Stimulated activated CD8-positive, alpha-beta memory T cell treated with anti-CD3 and anti-CD28 coated beads, Interleukin-12 subunit alpha, Interleukin-12 subunit beta, amount 100 ng/mL, for 1 hour (primary cell): ENCODE measurements at regions not wholly inside any gene's neighbourhood (a gene's known extent, or its start where the extent isn't known, plus 50 kb on each side); places are given as distances from the start of the nearest gene placed in this dataset.
"Not testable (repeated sequence)": the region's sequence is repeated elsewhere in the genome, so short reads cannot be mapped to it uniquely, and the experiment has no call there.

Experiments used
- DNase-seq: peaks from one replicate; pipeline ENCODE4 v3.0.0-alpha.2; 2020; ENCODE audit warnings: low read depth

- DNase-seq, result no peak
These were observed 289.6 kb downstream of the SOCS6 start for GRCh38 chr18:70578480-70578879.

DNA sequence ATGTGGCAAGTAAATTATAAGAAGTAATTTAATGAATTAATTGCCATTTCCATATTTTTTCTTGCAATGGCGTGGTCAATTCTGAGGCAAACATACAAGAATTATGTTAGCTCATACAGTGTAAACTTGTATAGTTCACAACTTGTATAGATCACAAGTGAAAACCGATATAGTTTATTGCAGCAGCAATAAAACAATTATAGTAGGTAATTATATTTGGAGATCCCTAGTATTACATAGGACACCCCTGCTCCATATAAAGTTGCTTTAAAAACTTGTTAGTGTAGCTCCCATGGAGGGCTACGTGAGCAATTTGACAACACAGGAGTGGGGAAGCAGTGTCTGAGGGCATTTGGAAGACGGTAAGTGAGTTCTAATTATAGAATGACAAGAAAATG lies 288.2 kb downstream of the SOCS6 start:
- no peak for DNase-seq

DNA sequence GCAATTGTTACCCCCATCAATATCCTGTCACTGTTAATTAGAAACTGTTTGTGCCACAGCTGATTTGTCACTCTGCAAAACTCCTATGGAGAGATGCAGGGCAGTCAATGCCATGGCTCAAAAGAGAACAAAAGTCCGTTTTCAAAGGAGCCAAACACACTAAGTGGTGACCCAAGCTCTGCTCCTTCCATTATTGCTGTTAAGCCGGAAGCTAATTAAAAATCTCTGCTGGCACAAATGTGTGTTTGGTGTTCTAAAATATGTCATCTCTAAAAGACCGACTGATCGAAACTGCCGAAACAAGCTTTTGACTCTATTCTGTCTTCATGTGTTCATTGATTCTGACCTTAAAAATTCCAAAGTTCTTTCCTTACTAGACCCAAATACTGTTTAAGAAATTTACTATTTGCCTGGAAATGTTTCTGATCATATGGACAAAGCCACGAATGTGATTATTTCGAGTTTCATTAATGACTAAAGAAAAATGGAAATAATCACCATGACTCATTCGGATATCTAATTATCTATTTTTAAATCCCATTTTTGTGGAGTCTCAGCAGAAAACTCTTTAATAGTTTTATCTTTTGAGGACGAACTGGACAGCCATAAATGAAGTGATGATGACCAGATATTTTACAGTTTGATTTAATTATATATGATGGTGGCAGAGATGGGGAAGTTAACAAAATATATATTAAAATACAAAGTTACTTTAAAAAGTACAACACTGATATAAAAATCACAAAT lies 287.6 kb downstream of the SOCS6 start:
- DNase-seq, result no peak

DNA sequence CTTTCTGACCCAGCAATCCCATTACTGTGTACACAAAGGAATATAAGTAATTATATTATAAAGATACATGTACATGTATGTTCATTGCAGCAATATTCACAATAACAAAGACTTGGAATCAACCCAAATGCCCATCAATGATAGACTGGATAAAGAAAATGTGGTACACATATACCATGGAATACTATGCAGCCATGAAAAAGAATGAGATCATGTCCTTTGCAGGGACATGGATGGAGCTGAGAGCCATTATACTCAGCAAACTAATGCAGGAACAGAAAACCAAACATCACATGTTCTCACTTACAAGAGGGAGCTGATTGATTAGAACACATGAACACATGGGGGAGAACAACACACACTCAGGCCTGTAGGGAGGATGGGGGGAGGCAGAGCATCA lies 286.1 kb downstream of the SOCS6 start:
- DNase-seq, result not testable (repeated sequence)

- DNase-seq, result not testable (repeated sequence)
These were observed 280.8 kb downstream of the SOCS6 start for GRCh38 chr18:70569647-70570046.

DNA sequence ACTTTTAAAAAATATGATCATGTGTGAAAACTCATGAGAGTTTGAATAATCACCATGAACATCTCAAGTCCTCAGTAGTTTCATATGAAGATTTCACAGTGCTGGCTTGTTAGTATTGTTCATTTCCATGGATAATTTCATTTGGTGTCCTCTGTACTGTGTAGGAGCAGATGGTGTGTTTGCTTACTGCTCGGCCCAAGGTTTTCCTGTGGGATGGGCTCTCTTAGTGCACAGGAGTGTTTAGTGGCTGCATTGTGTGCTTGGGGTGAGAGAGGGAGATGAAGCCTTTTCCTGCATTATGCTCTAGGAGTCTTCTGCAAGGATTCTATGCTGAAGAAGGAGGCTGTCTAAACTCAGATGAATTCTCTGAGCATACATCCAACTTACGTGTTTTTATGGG lies 270.6 kb downstream of the SOCS6 start:
- no peak for DNase-seq

DNA sequence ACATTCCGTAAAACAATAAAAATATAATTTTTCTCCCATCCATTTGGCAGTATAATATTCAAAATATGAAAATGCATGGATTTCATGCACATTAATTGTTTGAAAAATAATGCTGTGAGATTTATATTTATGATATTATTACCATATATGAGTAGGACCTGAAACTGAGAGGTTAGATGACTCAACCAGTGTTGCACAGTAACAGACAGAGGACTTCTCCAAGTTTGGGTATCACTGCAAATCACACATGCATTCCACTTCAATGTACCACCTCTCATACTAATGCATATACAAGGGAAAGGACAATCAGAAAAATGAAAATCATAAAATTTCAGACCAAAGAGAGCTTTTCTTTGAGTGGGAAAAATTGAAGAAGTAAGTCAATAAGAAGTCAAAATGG lies 269.5 kb downstream of the SOCS6 start:
- no peak for DNase-seq

- no peak for DNase-seq
These were observed 266.1 kb downstream of the SOCS6 start for GRCh38 chr18:70554854-70555445.

GRCh38 chr18:70553936-70554260 lies 265.1 kb downstream of the SOCS6 start:
- no peak for DNase-seq

DNA sequence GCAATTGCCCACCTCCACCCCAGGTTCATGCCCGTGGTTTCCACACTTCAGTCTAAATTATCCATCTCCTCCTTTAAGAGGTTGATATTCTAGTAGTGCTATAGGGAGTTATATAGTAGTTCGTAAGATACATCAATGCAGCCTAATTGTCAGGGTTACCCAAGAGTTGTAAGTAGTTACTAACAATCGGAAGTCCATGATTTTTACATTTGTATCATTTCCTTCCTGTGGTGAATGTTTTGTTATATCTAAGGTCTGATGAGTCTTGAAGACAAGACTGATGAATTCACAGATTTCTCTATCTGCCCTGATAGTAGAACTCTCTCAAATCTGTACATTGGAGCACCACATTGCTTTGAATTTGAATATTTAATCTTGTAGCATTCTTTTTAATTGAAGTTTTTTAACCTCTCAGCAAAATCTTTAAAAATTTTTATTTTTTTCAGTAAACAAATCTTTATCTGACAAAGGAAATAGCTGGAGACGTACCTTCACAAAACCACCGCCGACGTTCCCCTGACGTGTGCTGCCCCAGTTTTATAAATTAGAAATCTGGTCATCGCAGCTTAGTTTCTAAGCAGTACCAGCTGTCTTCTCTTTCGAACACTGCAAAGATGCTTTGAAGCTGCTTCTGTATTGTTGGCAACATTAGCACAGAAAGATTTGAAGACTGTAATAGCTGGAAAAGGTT lies 264.5 kb downstream of the SOCS6 start:
- DNase-seq, result no peak

DNA sequence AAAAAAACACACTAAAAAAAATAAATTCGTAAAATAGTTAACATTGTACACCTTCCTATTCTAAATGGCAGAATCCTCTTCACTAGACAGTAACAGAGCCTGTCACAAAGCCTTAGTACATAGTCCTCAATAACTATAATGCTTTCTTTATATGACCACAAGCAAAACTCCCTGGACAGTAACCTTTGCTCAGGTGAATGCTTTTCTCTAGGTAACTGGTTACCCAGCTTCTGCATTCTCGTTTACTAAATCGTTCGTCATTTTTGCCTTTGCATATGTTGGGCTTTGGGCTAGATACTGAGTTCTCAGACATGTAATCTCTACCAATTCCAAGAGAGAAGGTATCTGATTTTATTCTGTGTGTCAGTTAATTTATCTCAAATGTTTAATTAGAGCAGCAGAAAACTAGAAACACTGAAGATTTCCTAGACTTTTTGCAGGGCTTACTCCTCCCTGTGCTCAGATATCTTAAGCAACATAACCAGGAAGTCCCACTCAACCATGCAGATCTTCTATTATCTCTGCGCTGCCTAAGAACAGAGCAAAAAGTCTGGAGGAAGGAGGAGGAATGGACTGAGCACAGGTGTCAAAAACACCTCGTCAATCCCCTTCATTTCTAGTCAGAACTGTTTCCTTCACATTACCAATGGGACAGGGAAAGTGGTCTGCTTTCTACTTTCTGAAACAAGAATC lies 247.7 kb downstream of the SOCS6 start:
- DNase-seq, result no peak

DNA sequence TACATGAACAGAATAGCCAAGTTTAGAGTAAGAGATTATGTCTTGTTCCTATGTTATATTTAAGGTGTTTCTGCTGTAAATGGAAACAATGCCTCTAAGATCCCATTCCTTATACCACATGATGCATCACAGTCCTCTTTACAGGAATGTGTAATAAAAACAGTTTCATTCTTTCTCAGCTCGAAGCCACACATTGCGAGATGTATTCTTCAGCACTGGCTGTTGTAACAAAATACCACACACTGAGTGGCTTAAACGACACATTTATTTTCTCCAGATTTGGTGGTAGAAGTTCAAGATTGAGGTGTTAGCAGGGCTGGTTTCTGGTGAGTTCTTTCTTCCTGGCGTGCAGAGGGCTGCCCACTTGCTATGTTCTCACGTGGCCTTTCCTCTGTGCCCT lies 246.2 kb downstream of the SOCS6 start:
- DNase-seq, result no peak

- DNase-seq, result not testable (repeated sequence)
These were observed 236.5 kb downstream of the SOCS6 start for GRCh38 chr18:70525322-70525721.

GRCh38 chr18:70523792-70524182 lies 234.9 kb downstream of the SOCS6 start:
- no peak for DNase-seq

DNA sequence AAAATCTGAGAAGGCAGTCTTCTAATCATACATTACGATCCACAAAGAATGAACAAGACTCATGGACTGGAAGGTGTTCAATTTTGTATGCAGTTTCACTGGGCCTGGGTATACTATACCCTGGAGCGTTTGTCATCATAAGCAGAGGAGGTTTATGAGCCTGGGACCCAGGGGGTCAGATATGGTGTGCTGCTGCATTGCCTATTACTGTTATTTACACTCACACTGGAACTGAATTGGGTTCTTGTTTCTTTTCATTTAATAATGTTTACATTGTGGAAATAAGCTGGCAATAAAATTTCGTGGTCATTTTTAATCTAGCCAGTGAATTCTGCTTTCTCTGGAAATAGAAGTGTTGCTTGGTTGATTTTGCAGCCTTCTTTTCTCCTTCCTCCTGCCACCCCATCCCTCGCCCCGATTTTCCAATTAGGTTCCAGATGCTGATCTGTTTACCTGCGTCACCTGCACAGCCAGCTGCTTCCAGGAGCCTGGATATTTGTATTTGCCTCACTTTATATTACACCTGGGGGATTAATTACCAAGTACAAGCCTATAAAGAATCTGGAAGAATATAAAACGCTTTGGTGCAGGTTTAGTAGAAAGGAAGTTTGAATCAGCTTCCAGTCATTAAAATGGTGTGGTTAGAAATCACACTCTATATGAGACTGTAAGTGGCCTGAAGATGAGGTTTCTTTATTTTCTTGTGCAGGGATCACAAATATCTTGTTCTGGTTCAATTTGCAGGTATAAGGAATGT lies 234.4 kb downstream of the SOCS6 start:
- DNase-seq, result no peak

- DNase-seq, result no peak
These were observed 233.4 kb downstream of the SOCS6 start for GRCh38 chr18:70522183-70522680.

DNA sequence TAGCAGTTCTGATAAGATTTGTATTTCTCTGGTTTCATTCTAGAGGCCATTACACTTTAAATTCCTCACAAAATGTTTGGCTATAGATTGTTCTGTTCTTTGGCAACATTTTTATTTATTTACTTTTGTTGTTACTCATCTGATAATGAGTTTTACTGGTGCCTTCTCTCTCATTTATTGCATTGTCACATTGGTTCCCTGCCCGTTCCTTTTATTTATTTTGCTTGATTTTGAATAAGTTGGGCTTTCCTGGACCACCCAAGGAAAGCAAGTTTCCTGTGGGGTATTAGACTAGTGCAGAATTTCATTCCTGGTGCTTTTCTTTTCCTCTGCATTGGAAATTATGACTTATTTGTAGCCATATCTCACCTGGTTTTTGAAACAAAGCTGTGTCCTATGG lies 232.0 kb downstream of the SOCS6 start:
- no peak for DNase-seq

DNA sequence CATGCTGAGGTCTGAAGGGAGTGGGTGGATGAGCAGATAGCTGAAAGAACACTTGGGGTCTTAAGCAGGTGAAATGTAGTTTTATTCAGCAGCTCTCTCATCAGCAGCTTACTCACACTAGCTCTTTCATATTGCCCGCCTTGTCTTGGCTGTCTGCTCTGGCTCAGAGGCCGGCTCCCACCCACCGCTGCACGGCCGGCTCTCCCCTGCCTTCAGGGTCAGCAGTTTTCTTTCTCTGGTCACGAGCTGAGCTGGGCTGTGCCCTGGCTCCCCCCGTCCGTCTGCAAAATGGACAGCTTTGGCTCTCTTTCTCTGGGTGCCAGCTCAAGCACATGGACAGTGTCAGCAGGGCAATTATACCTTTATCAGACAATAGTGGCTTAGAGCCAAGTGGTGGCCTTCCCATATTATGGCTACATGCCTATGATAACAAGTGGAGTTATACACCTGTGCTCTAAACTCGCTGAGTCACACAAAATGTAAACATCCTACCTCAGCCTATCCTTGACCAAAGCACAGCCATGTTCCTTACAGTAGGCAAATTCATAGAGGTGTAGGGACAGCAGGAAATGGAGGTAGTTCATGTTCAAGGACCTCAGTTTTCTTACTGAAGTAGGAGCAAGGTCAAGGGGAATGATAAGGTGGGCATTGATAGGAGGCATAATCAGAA lies 224.8 kb downstream of the SOCS6 start:
- no peak for DNase-seq

DNA sequence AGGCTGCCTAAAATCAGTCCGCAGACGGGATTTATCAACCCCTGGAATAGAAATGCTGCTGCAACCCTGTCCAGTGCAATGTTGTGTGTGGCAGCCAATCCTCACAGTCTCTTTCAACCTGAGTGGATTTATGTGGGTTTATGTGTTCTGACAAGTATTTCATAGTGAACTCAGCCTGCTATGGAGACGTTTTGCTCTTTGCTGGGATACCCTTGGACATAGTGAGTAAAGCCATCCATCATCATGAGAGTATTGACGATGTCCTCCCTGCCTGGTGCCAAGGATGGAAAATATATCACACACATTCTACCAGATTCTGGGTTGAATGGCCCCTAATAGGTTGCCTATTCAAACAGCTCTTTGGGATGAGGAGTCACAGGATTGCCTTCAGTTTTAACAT lies 219.1 kb downstream of the SOCS6 start:
- no peak for DNase-seq

DNA sequence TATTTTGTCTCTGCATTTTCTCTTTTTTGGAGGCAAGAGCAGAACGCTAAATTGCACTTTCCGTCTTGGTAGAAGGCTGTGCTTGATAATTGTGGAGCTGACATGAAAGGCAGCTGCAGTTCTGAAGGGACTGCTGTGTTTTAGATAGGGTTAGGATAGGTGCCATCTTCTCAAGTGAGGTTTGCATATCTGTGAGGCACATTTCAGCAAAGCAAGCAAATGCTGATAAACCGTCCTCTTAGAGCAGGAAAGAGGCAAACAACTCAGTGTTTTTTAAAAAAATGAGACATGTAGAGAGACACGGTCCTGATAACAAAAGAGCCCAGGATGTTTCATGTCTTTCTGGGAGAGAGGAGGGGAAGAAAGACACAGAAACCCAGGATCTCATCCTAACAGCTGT lies 217.7 kb downstream of the SOCS6 start:
- no peak for DNase-seq

DNA sequence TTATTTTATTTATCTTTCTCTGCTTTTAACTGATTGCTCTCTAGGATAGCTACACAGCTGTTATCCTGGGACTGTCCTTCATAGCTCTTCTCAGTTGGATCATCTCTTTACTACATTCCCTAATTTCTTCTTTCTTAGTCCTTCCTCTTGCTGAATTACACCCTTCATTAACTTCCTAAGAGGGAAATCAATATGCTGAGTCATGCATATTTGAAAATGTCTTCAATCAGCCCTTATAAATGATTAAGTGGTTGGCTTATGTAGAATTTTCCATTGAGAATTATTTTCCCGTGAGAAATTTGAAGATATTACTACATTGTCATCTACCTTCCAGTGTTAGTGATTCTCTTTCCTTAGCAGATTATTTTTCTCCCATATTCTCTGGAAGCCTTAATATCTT lies 214.2 kb downstream of the SOCS6 start:
- DNase-seq, result no peak

- no peak for DNase-seq
These were observed 212.5 kb downstream of the SOCS6 start for GRCh38 chr18:70501358-70501757.
